IMR-90 (cell line): ENCODE measurements at regions not wholly inside any gene's neighbourhood (a gene's known extent, or its start where the extent isn't known, plus 50 kb on each side); places are given as distances from the start of the nearest gene placed in this dataset.

Experiments
- CEBPB ChIP-seq: IDR thresholded peaks from 2 replicates; pipeline ENCODE4 v1.6.1; 2012; ENCODE audit warnings: low read depth, low read length, improper control_type of control experiment
- CHD1 ChIP-seq: IDR thresholded peaks from 2 replicates; pipeline ENCODE4 v1.6.1; 2012; ENCODE audit warnings: low read depth, low read length, improper control_type of control experiment
- FOS ChIP-seq: fragments of 150-350 bp; IDR thresholded peaks from 2 replicates; pipeline ENCODE4 v1.6.1; 2016; ENCODE audit warnings: low read depth, low read length
- MAFK ChIP-seq: IDR thresholded peaks from 2 replicates; pipeline ENCODE4 v1.6.1; 2012; ENCODE audit warnings: low read depth, low read length, improper control_type of control experiment
- MAZ ChIP-seq: IDR thresholded peaks from 2 replicates; pipeline ENCODE4 v1.6.1; 2012; ENCODE audit warnings: low read depth, mild to moderate bottlenecking, low read length, improper control_type of control experiment, moderate library complexity, borderline replicate concordance
- MXI1 ChIP-seq: IDR thresholded peaks from 2 replicates; pipeline ENCODE4 v1.6.1; 2012; ENCODE audit warnings: low read depth, mild to moderate bottlenecking, low read length, moderate library complexity, borderline replicate concordance
- POLR2A ChIP-seq: IDR thresholded peaks from 2 replicates; pipeline ENCODE4 v1.6.1; 2012; ENCODE audit warnings: mild to moderate bottlenecking, low read depth, low read length
- RAD21 ChIP-seq: IDR thresholded peaks from 2 replicates; pipeline ENCODE4 v1.6.1; 2012; ENCODE audit warnings: low read length, improper control_type of control experiment
- RCOR1 ChIP-seq: IDR thresholded peaks from 2 replicates; pipeline ENCODE4 v1.6.1; 2012; ENCODE audit warnings: mild to moderate bottlenecking, low read length, improper control_type of control experiment; ENCODE audit not compliant: insufficient replicate concordance
- RFX5 ChIP-seq: IDR thresholded peaks from 2 replicates; pipeline ENCODE4 v1.8.0; 2012; ENCODE audit warnings: low read depth, mild to moderate bottlenecking, low read length, moderate library complexity
- SMC3 ChIP-seq: fragments of 150-350 bp; IDR thresholded peaks from 2 replicates; pipeline ENCODE4 v1.6.1; 2016; ENCODE audit warnings: low read depth, mild to moderate bottlenecking, antibody characterized with exemption, low read length, moderate library complexity
- TF ChIP-seq, protein P1 (sequence below): conservative IDR thresholded peaks from 2 replicates; pipeline ENCODE4 v1.5.1; 2012; ENCODE audit warnings: mild to moderate bottlenecking, low read depth, low read length, improper control_type of control experiment
- TF ChIP-seq, protein P2 (sequence below): fragments of 150-350 bp; IDR thresholded peaks from 2 replicates; pipeline ENCODE4 v1.6.1; 2017; ENCODE audit warnings: mild to moderate bottlenecking, antibody characterized with exemption, low read length, low read depth

DNA sequence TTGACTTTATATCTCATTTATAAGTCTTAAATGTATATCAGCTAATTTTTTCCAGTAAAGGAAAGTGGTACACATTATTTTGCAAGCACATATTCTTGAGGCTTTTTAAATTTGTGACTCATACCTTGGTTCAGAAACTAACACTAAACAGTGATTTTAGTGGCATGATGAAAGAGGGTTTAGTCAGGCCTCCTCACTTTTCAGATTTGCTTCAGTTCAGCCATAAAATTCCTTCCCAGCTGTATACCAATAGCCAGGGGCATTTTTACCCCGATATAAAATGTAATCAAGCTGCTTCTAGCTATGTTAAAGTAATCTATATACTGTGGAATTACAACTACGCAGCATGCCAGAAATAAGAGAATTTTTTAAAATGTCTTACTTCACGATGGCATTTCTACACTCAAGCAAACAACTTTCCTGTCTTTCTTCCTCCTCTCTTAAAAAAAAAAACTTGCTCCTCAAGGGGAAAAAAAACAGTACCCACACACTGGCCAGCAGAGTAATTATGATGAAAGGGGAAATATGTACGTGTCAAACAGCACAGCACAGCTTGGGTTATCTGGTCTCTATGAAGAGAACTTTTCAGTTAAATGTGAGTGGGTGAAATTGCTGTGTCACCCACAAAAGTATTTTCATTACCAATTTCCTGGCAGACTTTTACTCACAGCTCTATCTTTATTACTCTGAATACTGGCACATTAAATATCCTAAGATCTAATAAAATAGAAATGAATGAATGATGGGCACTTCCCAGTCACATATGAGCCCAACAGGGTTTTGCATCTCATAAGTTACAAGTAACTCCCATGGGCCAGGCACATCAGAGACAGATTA is 244.8 kb upstream of the TENT5A start:
- peak; percentile 51; the same call in 1 of the 2 replicates for TF ChIP-seq MAFK
- TF ChIP-seq, protein P1, sequence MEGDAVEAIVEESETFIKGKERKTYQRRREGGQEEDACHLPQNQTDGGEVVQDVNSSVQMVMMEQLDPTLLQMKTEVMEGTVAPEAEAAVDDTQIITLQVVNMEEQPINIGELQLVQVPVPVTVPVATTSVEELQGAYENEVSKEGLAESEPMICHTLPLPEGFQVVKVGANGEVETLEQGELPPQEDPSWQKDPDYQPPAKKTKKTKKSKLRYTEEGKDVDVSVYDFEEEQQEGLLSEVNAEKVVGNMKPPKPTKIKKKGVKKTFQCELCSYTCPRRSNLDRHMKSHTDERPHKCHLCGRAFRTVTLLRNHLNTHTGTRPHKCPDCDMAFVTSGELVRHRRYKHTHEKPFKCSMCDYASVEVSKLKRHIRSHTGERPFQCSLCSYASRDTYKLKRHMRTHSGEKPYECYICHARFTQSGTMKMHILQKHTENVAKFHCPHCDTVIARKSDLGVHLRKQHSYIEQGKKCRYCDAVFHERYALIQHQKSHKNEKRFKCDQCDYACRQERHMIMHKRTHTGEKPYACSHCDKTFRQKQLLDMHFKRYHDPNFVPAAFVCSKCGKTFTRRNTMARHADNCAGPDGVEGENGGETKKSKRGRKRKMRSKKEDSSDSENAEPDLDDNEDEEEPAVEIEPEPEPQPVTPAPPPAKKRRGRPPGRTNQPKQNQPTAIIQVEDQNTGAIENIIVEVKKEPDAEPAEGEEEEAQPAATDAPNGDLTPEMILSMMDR: no peak
- TF ChIP-seq POLR2A: 0 out of 2 replicates have a peak, but pooled peaks have one; percentile 20
- no peak for TF ChIP-seq SMC3
- TF ChIP-seq RAD21: no peak
- TF ChIP-seq RCOR1: no peak
- TF ChIP-seq CEBPB: peak; percentile 84
- TF ChIP-seq RFX5: no peak
- TF ChIP-seq, protein P2, sequence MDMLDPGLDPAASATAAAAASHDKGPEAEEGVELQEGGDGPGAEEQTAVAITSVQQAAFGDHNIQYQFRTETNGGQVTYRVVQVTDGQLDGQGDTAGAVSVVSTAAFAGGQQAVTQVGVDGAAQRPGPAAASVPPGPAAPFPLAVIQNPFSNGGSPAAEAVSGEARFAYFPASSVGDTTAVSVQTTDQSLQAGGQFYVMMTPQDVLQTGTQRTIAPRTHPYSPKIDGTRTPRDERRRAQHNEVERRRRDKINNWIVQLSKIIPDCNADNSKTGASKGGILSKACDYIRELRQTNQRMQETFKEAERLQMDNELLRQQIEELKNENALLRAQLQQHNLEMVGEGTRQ: no peak
- peak; percentile 61; the same call in 1 of the 2 replicates for TF ChIP-seq FOS
- no peak for TF ChIP-seq MAZ
- TF ChIP-seq MXI1: no peak
- TF ChIP-seq CHD1: no peak
